SK-N-SH (cell line): ENCODE measurements at regions not wholly inside any gene's neighbourhood (a gene's known extent, or its start where the extent isn't known, plus 50 kb on each side); places are given as distances from the start of the nearest gene placed in this dataset.

ENCODE experiments used
- CTCF ChIA-PET: fragments of 300-600, 350-600 bp; formaldehyde crosslinking; extraction: SDS; loops from one replicate; lab custom pipeline; 2021; lab: Yijun Ruan, JAX
- POLR2A ChIA-PET: fragments of 350-600 bp; sonication (Branson Sonifier 250); formaldehyde crosslinking; extraction: SDS; loops from one replicate; lab custom pipeline; 2020; ENCODE audit warnings: antibody characterized with exemption, inconsistent platforms; lab: Yijun Ruan, JAX
- DNase-seq: peaks from one replicate; pipeline ENCODE4 v3.0.0; 2012
- H2AFZ ChIP-seq: fragments of 200-600 bp; sonication (generic); 2 replicates; pipeline ENCODE4 v1.8.1; 2016; ENCODE audit warnings: antibody characterized with exemption, mild to moderate bottlenecking, low read depth
- H3F3A ChIP-seq: fragments of 200-600 bp; sonication (generic); replicated peaks from 2 replicates; pipeline ENCODE3; 2016; ENCODE audit warnings: antibody characterized with exemption, mild to moderate bottlenecking; ENCODE audit not compliant: insufficient read depth
- H3K27ac ChIP-seq, 2 experiments: fragments of 200-500 bp in 1 of 2; fragments of 200-600 bp in 1 of 2; sonication (Bioruptor generic) in 1 of 2; sonication (generic), shearing (Covaris generic) in 1 of 2; 2 replicates each; pipeline versions ENCODE4 v1.5.1 to v1.6.1; 2014 to 2016; ENCODE audit warnings: low read depth in 2 of 2, inconsistent platforms in 1 of 2, low read length in 1 of 2, mild to moderate bottlenecking in 1 of 2, mixed read lengths in 1 of 2
- H3K27me3 ChIP-seq: fragments of 200-600 bp; sonication (generic), shearing (Covaris generic); 2 replicates; pipeline ENCODE4 v1.6.1; 2016; ENCODE audit warnings: mixed run types; ENCODE audit not compliant: insufficient read depth
- H3K36me3 ChIP-seq, 2 experiments: fragments of 200-500 bp in 1 of 2; fragments of 200-600 bp in 1 of 2; sonication (Bioruptor generic) in 1 of 2; sonication (generic) in 1 of 2; replicated peaks in 1 of 2; 2 replicates each; pipeline versions ENCODE3 to v1.5.1; 2014 to 2016; ENCODE audit warnings: low read length in 1 of 2, mild to moderate bottlenecking in 1 of 2; ENCODE audit not compliant: insufficient read depth in 2 of 2, control insufficient read depth in 1 of 2
- H3K4me1 ChIP-seq, 2 experiments: fragments of 200-500 bp in 1 of 2; fragments of 200-600 bp in 1 of 2; sonication (Bioruptor generic) in 1 of 2; sonication (generic), shearing (Covaris generic) in 1 of 2; 2 replicates each; pipeline versions ENCODE4 v1.5.1 to v1.6.1; 2014 to 2016; ENCODE audit warnings: low read depth in 1 of 2, low read length in 1 of 2, mixed run types in 1 of 2; ENCODE audit not compliant: insufficient read depth in 2 of 2, control insufficient read depth in 1 of 2
- H3K4me2 ChIP-seq: fragments of 200-600 bp; sonication (generic), shearing (Covaris generic); 2 replicates; pipeline ENCODE4 v1.6.1; 2017; ENCODE audit warnings: mixed run types
- H3K4me3 ChIP-seq, 2 experiments: fragments of 200-500 bp in 1 of 2; fragments of 200-600 bp in 1 of 2; sonication (Bioruptor generic) in 1 of 2; sonication (generic), shearing (Covaris generic) in 1 of 2; 2 replicates each; pipeline versions ENCODE4 v1.5.1 to v1.8.1; 2014 to 2016; ENCODE audit warnings: low read depth in 2 of 2, inconsistent platforms in 1 of 2, low read length in 1 of 2, mild to moderate bottlenecking in 1 of 2, mixed read lengths in 1 of 2, moderate library complexity in 1 of 2
- H3K79me2 ChIP-seq: fragments of 200-600 bp; sonication (generic); 2 replicates; pipeline ENCODE4 v1.8.1; 2017; ENCODE audit warnings: mild to moderate bottlenecking; ENCODE audit not compliant: insufficient read depth
- H3K9ac ChIP-seq: fragments of 200-600 bp; sonication (generic); 2 replicates; pipeline ENCODE4 v1.6.1; 2017; ENCODE audit warnings: mixed run types
- H3K9me2 ChIP-seq: fragments of 200-600 bp; sonication (generic); 2 replicates; pipeline ENCODE4 v1.6.1; 2017; ENCODE audit warnings: mixed run types
- H3K9me3 ChIP-seq: fragments of 200-600 bp; sonication (generic); 2 replicates; pipeline ENCODE4 v1.6.1; 2017; ENCODE audit warnings: mixed run types, mild to moderate bottlenecking, moderate library complexity
- H4K20me1 ChIP-seq: fragments of 200-600 bp; sonication (generic); 2 replicates; pipeline ENCODE4 v1.6.1; 2017; ENCODE audit warnings: mild to moderate bottlenecking, mixed run types; ENCODE audit not compliant: insufficient read depth
- ELF1 ChIP-seq: IDR thresholded peaks from 2 replicates; pipeline ENCODE4 v1.4.0; 2012
- EZH2phosphoT487 ChIP-seq: fragments of 200-600 bp; sonication (generic); IDR thresholded peaks from 2 replicates; pipeline ENCODE4 v1.6.1; 2017; ENCODE audit warnings: low read depth, mixed run types, mild to moderate bottlenecking, antibody characterized with exemption, moderate library complexity, borderline replicate concordance
- FOXJ3 ChIP-seq: sonication (generic); formaldehyde crosslinking; IDR thresholded peaks from 2 replicates; pipeline ENCODE4 v1.5.1; 2020; ENCODE audit warnings: mild to moderate bottlenecking, missing genetic modification reagents
- MXI1 ChIP-seq: IDR thresholded peaks from 2 replicates; pipeline ENCODE4 v1.6.1; 2012; ENCODE audit warnings: mild to moderate bottlenecking, low read depth, low read length, improper control_type of control experiment
- RCOR1 ChIP-seq: fragments of 150-350 bp; IDR thresholded peaks from 2 replicates; pipeline ENCODE4 v1.6.1; 2017; ENCODE audit warnings: antibody characterized with exemption, low read length
- SIN3A ChIP-seq: IDR thresholded peaks from 2 replicates; pipeline ENCODE4 v1.6.1; 2012; ENCODE audit warnings: low read depth, mild to moderate bottlenecking, low read length, moderate library complexity, borderline replicate concordance
- TAF1 ChIP-seq: IDR thresholded peaks from 2 replicates; pipeline ENCODE4 v1.6.1; 2012; ENCODE audit warnings: low read depth, mild to moderate bottlenecking, low read length, moderate library complexity, borderline replicate concordance
- TEAD4 ChIP-seq: IDR thresholded peaks from 2 replicates; pipeline ENCODE4 v1.4.0; 2012; ENCODE audit warnings: mild to moderate bottlenecking, borderline replicate concordance; ENCODE audit not compliant: insufficient read depth
- WGBS: methylation state at CpG from one replicate; pipeline ENCODE4 v1.1.6; 2017; ENCODE audit warnings: low lambda C conversion rate; 5-methylcytosine and 5-hydroxymethylcytosine counted together
- TF ChIP-seq, protein P1 (sequence below): fragments of 150-350 bp; IDR thresholded peaks from 2 replicates; pipeline ENCODE4 v1.6.1; 2016; ENCODE audit warnings: mild to moderate bottlenecking, low read depth, low read length
- TF ChIP-seq, protein P2 (sequence below): IDR thresholded peaks from 2 replicates; pipeline ENCODE4; 2012
- TF ChIP-seq, protein P3 (sequence below): IDR thresholded peaks from 2 replicates; pipeline ENCODE4 v1.4.0; 2012; ENCODE audit warnings: low read depth, borderline replicate concordance
- TF ChIP-seq, protein P4 (sequence below): fragments of 200-600 bp; sonication (generic); IDR thresholded peaks from 2 replicates; pipeline ENCODE4 v1.6.1; 2017; ENCODE audit warnings: antibody characterized with exemption, mild to moderate bottlenecking, moderate library complexity
- TF ChIP-seq, protein P5 (sequence below): IDR thresholded peaks from 2 replicates; pipeline ENCODE4 v1.4.0; 2012; ENCODE audit warnings: low read depth, borderline replicate concordance
- TF ChIP-seq, protein P6 (sequence below): IDR thresholded peaks from 2 replicates; pipeline ENCODE4 v1.6.1; 2012; ENCODE audit warnings: mild to moderate bottlenecking, low read depth, low read length, moderate library complexity

DNA sequence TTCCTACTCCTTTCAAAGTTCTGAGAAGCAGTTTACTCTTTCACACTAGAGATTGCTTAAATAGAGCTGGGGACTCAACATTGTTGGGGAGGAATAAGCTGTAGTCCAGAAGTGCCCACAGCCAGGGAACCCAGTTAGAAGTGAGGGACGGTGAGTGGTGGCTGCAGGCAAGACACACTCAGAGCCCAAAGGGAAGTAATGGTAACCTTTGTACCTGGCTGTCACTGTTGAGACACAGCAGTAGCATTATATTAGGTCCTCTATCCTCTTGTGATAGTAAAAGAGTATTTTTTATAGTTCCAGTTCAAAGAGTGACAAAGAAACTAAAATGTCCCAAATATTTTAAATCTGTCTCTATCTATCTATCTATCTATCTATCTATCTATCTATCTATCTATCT is 263.3 kb downstream of the TTC6 start:
- Histone ChIP-seq H3K9me3 (no peaks in the 10 kb centered on the region), H3K27ac (no peak overlapping the region), H3K9ac (no peak overlapping the region), H3F3A (no peaks in the 10 kb centered on the region), H2AFZ (no peak overlapping the region), H3K4me1 (no peaks in the 10 kb centered on the region), H3K9me2 (no peaks in the 10 kb centered on the region), H3K4me2 (no peak overlapping the region), H3K27me3 (no peaks in the 10 kb centered on the region), H3K79me2 (no peaks in the 10 kb centered on the region), H4K20me1 (no peaks in the 10 kb centered on the region), H3K36me3 (no peaks in the 10 kb centered on the region), H3K4me3 (no peak overlapping the region)
- ChIA-PET POLR2A (no interaction called here), CTCF (interaction anchor here (2.3 kb wide), 1 partner anchor 16 kb away, joined by 5 read pairs; no protein-coding TSS in a partner anchor)
- WGBS = 0% methylated on average over 1 of the region's 1 CpG
- TF ChIP-seq, protein P1, sequence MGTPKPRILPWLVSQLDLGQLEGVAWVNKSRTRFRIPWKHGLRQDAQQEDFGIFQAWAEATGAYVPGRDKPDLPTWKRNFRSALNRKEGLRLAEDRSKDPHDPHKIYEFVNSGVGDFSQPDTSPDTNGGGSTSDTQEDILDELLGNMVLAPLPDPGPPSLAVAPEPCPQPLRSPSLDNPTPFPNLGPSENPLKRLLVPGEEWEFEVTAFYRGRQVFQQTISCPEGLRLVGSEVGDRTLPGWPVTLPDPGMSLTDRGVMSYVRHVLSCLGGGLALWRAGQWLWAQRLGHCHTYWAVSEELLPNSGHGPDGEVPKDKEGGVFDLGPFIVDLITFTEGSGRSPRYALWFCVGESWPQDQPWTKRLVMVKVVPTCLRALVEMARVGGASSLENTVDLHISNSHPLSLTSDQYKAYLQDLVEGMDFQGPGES = no peak
- TF ChIP-seq TEAD4 (no peak), FOXJ3 (no peak), TAF1 (no peak), RCOR1 (no peak), SIN3A (no peak), ELF1 (no peak), MXI1 (no peak), EZH2phosphoT487 (no peak)
- TF ChIP-seq, protein P2, sequence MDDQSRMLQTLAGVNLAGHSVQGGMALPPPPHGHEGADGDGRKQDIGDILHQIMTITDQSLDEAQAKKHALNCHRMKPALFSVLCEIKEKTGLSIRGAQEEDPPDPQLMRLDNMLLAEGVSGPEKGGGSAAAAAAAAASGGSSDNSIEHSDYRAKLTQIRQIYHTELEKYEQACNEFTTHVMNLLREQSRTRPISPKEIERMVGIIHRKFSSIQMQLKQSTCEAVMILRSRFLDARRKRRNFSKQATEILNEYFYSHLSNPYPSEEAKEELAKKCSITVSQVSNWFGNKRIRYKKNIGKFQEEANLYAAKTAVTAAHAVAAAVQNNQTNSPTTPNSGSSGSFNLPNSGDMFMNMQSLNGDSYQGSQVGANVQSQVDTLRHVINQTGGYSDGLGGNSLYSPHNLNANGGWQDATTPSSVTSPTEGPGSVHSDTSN = no peak
- TF ChIP-seq, protein P3, sequence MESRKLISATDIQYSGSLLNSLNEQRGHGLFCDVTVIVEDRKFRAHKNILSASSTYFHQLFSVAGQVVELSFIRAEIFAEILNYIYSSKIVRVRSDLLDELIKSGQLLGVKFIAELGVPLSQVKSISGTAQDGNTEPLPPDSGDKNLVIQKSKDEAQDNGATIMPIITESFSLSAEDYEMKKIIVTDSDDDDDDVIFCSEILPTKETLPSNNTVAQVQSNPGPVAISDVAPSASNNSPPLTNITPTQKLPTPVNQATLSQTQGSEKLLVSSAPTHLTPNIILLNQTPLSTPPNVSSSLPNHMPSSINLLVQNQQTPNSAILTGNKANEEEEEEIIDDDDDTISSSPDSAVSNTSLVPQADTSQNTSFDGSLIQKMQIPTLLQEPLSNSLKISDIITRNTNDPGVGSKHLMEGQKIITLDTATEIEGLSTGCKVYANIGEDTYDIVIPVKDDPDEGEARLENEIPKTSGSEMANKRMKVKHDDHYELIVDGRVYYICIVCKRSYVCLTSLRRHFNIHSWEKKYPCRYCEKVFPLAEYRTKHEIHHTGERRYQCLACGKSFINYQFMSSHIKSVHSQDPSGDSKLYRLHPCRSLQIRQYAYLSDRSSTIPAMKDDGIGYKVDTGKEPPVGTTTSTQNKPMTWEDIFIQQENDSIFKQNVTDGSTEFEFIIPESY = no peak
- TF ChIP-seq, protein P4, sequence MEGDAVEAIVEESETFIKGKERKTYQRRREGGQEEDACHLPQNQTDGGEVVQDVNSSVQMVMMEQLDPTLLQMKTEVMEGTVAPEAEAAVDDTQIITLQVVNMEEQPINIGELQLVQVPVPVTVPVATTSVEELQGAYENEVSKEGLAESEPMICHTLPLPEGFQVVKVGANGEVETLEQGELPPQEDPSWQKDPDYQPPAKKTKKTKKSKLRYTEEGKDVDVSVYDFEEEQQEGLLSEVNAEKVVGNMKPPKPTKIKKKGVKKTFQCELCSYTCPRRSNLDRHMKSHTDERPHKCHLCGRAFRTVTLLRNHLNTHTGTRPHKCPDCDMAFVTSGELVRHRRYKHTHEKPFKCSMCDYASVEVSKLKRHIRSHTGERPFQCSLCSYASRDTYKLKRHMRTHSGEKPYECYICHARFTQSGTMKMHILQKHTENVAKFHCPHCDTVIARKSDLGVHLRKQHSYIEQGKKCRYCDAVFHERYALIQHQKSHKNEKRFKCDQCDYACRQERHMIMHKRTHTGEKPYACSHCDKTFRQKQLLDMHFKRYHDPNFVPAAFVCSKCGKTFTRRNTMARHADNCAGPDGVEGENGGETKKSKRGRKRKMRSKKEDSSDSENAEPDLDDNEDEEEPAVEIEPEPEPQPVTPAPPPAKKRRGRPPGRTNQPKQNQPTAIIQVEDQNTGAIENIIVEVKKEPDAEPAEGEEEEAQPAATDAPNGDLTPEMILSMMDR = no peak
- TF ChIP-seq, protein P5, sequence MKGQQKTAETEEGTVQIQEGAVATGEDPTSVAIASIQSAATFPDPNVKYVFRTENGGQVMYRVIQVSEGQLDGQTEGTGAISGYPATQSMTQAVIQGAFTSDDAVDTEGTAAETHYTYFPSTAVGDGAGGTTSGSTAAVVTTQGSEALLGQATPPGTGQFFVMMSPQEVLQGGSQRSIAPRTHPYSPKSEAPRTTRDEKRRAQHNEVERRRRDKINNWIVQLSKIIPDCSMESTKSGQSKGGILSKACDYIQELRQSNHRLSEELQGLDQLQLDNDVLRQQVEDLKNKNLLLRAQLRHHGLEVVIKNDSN = no peak
- TF ChIP-seq, protein P6, sequence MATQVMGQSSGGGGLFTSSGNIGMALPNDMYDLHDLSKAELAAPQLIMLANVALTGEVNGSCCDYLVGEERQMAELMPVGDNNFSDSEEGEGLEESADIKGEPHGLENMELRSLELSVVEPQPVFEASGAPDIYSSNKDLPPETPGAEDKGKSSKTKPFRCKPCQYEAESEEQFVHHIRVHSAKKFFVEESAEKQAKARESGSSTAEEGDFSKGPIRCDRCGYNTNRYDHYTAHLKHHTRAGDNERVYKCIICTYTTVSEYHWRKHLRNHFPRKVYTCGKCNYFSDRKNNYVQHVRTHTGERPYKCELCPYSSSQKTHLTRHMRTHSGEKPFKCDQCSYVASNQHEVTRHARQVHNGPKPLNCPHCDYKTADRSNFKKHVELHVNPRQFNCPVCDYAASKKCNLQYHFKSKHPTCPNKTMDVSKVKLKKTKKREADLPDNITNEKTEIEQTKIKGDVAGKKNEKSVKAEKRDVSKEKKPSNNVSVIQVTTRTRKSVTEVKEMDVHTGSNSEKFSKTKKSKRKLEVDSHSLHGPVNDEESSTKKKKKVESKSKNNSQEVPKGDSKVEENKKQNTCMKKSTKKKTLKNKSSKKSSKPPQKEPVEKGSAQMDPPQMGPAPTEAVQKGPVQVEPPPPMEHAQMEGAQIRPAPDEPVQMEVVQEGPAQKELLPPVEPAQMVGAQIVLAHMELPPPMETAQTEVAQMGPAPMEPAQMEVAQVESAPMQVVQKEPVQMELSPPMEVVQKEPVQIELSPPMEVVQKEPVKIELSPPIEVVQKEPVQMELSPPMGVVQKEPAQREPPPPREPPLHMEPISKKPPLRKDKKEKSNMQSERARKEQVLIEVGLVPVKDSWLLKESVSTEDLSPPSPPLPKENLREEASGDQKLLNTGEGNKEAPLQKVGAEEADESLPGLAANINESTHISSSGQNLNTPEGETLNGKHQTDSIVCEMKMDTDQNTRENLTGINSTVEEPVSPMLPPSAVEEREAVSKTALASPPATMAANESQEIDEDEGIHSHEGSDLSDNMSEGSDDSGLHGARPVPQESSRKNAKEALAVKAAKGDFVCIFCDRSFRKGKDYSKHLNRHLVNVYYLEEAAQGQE = no peak
- DNase-seq = no peak
